Tibial artery (tissue), 4 donors: ENCODE measurements at regions not wholly inside any gene's neighbourhood (a gene's known extent, or its start where the extent isn't known, plus 50 kb on each side); places are given as distances from the start of the nearest gene placed in this dataset.

Experiments
- DNase-seq, 2 donors: peaks; one replicate each; pipeline ENCODE4 v3.0.0-alpha.2; 2019
- H3K27ac ChIP-seq, 2 donors: fragments of 200-600 bp; sonication (generic) in 1 of 2; 1 replicate in 1 of 2; 2 replicates in 1 of 2; pipeline ENCODE4 v1.5.1; 2018 to 2019; ENCODE audit warnings: mild to moderate bottlenecking in 1 of 2
- H3K27me3 ChIP-seq, 2 donors: fragments of 200-600 bp; sonication (generic) in 1 of 2; one replicate each; pipeline versions ENCODE4 v1.5.1 to v1.6.0; 2016 to 2019
- H3K36me3 ChIP-seq, 3 donors: fragments of 200-600 bp; sonication (generic) in 2 of 3; one replicate each; pipeline ENCODE4 v1.5.1; 2016 to 2019; ENCODE audit warnings: mild to moderate bottlenecking in 2 of 3
- H3K4me1 ChIP-seq, 4 donors: fragments of 200-600 bp; sonication (generic) in 2 of 4; 1 replicate in 3 of 4; 2 replicates in 1 of 4; pipeline ENCODE4 v1.5.1; 2016 to 2019
- H3K4me3 ChIP-seq, 2 donors: fragments of 200-600 bp; sonication (generic) in 1 of 2; 1 replicate in 1 of 2; 2 replicates in 1 of 2; pipeline ENCODE4 v1.5.1; 2018 to 2019; ENCODE audit warnings: mild to moderate bottlenecking in 2 of 2
- H3K9me3 ChIP-seq, 3 donors: fragments of 200-600 bp; sonication (generic) in 1 of 3; one replicate each; pipeline ENCODE4 v1.5.1; 2016 to 2019
- CTCF ChIP-seq, 2 experiments: fragments of 200-600 bp in 1 of 2; fragments of 450-650 bp in 1 of 2; IDR thresholded peaks; one replicate each; pipeline ENCODE4 v1.5.1; 2017 to 2019; ENCODE audit warnings: antibody characterized with exemption in 2 of 2, mild to moderate bottlenecking in 1 of 2, moderate library complexity in 1 of 2
- intact Hi-C: fragments of 100-400 bp; cut with DNase I; formaldehyde crosslinking; loops from one replicate; pipeline ENCODE4 v1.15.0; 2023; ENCODE audit warnings: low total_unique reads

GRCh38 chr1:188325211-188325610 lies 1496.5 kb downstream of the PLA2G4A start:
- no peaks in the 10 kb centered on the region for H3K27me3 ChIP-seq
- no peaks in the 10 kb centered on the region for H3K36me3 ChIP-seq
- H3K27ac ChIP-seq, result no peak overlapping the region
- DNase-seq, result no peak
- H3K4me3 ChIP-seq, result no peak overlapping the region
- TF ChIP-seq CTCF (IDR thresholded peaks at IDR 0.05), result no peak
- H3K4me1 ChIP-seq, result no peaks in the 10 kb centered on the region
- intact Hi-C loops, result no loop called here
- H3K9me3 ChIP-seq, result no peaks in the 10 kb centered on the region

- Histone ChIP-seq H3K4me1 (no peaks in the 10 kb centered on the region), H3K27ac (no peak overlapping the region), H3K36me3 (no peaks in the 10 kb centered on the region), H3K4me3 (no peak overlapping the region), H3K9me3 (no peaks in the 10 kb centered on the region), H3K27me3 (no peaks in the 10 kb centered on the region)
- TF ChIP-seq CTCF (IDR thresholded peaks at IDR 0.05), result no peak
- DNase-seq, result no peak
- intact Hi-C loops, result no loop called here
These were observed 1515.2 kb downstream of the PLA2G4A start for GRCh38 chr1:188343914-188344313.

- TF ChIP-seq CTCF (IDR thresholded peaks at IDR 0.05), result no peak
- Histone ChIP-seq H3K36me3 (no peaks in the 10 kb centered on the region), H3K4me3 (no peak overlapping the region), H3K9me3 (no peaks in the 10 kb centered on the region), H3K4me1 (no peaks in the 10 kb centered on the region), H3K27ac (no peak overlapping the region), H3K27me3 (no peaks in the 10 kb centered on the region)
- intact Hi-C loops, result no loop called here
- no peak for DNase-seq
These were observed 1521.4 kb downstream of the PLA2G4A start for GRCh38 chr1:188350104-188350503.

GRCh38 chr1:188355082-188355481 lies 1526.3 kb downstream of the PLA2G4A start:
- no peaks in the 10 kb centered on the region for H3K36me3 ChIP-seq
- no peak overlapping the region for H3K4me3 ChIP-seq
- no peak for DNase-seq
- H3K27ac ChIP-seq, result no peak overlapping the region
- H3K27me3 ChIP-seq, result no peaks in the 10 kb centered on the region
- no peaks in the 10 kb centered on the region for H3K9me3 ChIP-seq
- no peak for TF ChIP-seq CTCF (IDR thresholded peaks at IDR 0.05)
- H3K4me1 ChIP-seq, result no peaks in the 10 kb centered on the region
- intact Hi-C loops, result no loop called here

GRCh38 chr1:188355847-188356246 lies 1527.1 kb downstream of the PLA2G4A start:
- Histone ChIP-seq H3K27ac (no peak overlapping the region), H3K27me3 (no peaks in the 10 kb centered on the region), H3K4me1 (no peaks in the 10 kb centered on the region), H3K36me3 (no peaks in the 10 kb centered on the region), H3K9me3 (no peaks in the 10 kb centered on the region), H3K4me3 (no peak overlapping the region)
- no peak for TF ChIP-seq CTCF (IDR thresholded peaks at IDR 0.05)
- intact Hi-C loops, result no loop called here
- no peak for DNase-seq

GRCh38 chr1:188359315-188359714 lies 1530.6 kb downstream of the PLA2G4A start:
- intact Hi-C loops, result no loop called here
- no peaks in the 10 kb centered on the region for H3K36me3 ChIP-seq
- TF ChIP-seq CTCF (IDR thresholded peaks at IDR 0.05), result no peak
- DNase-seq, result no peak
- no peak overlapping the region for H3K4me3 ChIP-seq
- H3K4me1 ChIP-seq, result no peaks in the 10 kb centered on the region
- no peaks in the 10 kb centered on the region for H3K27me3 ChIP-seq
- H3K9me3 ChIP-seq, result no peaks in the 10 kb centered on the region
- no peak overlapping the region for H3K27ac ChIP-seq
